Left ventricle myocardium inferior (tissue), 1 donor: ENCODE measurements at regions not wholly inside any gene's neighbourhood (a gene's known extent, or its start where the extent isn't known, plus 50 kb on each side); places are given as distances from the start of the nearest gene placed in this dataset.
"Not testable (repeated sequence)": the region's sequence is repeated elsewhere in the genome, so short reads cannot be mapped to it uniquely, and the experiment has no call there.

Experiments used
- DNase-seq: peaks from one replicate; pipeline ENCODE4 v3.0.0-alpha.2; 2020
- H3K27ac ChIP-seq: fragments of 200-600 bp; replicated peaks from 2 replicates; pipeline ENCODE4 v1.8.0; 2021
- H3K27me3 ChIP-seq: fragments of 200-600 bp; 2 replicates; pipeline ENCODE4 v1.8.0; 2021; ENCODE audit warnings: low read depth
- H3K36me3 ChIP-seq: fragments of 200-600 bp; 2 replicates; pipeline ENCODE4 v1.8.0; 2021
- H3K4me1 ChIP-seq: fragments of 200-600 bp; 2 replicates; pipeline ENCODE4 v1.8.0; 2021
- H3K4me3 ChIP-seq: fragments of 200-600 bp; 2 replicates; pipeline ENCODE4 v1.8.0; 2021; ENCODE audit warnings: mild to moderate bottlenecking, moderate library complexity
- H3K9me3 ChIP-seq: fragments of 200-600 bp; replicated peaks from 2 replicates; pipeline ENCODE4 v1.8.0; 2021
- CTCF ChIP-seq: fragments of 200-600 bp; IDR thresholded peaks from 2 replicates; pipeline ENCODE4 v1.8.0; 2021; ENCODE audit warnings: antibody characterized with exemption, mild to moderate bottlenecking, borderline replicate concordance
- intact Hi-C: fragments of 100-400 bp; cut with micrococcal nuclease; formaldehyde crosslinking; loops from one replicate; pipeline ENCODE4 v1.11.0; 2022
- donor health status: DM: no; HTN: yes; CAD: no; lungs with severe emphysema.

DNA sequence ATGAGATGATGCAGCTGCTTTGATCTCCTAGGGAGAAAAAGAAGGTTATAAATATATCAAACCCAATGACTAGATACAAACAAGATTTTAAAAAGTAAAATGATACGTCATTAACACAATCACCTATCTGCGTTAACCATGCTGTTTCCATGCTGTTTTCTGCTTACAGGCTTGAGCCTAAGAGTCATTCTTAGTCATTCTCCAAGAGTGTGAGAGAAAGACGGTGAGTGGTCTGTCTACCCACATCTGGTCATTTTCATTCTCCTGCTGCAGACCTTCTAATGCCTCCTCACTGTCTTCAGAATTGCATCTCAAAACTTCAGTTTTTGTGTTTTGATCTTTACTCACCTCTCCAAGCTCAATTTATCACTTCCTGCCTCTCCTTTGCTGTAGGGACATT lies 98.0 kb upstream of the ELMO1 start:
- H3K36me3 ChIP-seq, result no peaks in the 10 kb centered on the region
- H3K4me3 ChIP-seq, result no peak overlapping the region
- TF ChIP-seq CTCF, result no peak
- H3K9me3 ChIP-seq, result no peaks in the 10 kb centered on the region
- no peaks in the 10 kb centered on the region for H3K4me1 ChIP-seq
- intact Hi-C loops, result no loop called here
- no peaks in the 10 kb centered on the region for H3K27me3 ChIP-seq
- DNase-seq, result no peak
- H3K27ac ChIP-seq, result no peak overlapping the region

- no peak for TF ChIP-seq CTCF
- H3K36me3 ChIP-seq, result no peaks in the 10 kb centered on the region
- peaks cover 2% of the 10 kb centered on the region for H3K27me3 ChIP-seq
- intact Hi-C loops, result no loop called here
- no peak overlapping the region for H3K4me3 ChIP-seq
- no peak overlapping the region for H3K27ac ChIP-seq
- H3K9me3 ChIP-seq, result no peaks in the 10 kb centered on the region
- no peaks in the 10 kb centered on the region for H3K4me1 ChIP-seq
- DNase-seq, result no peak
These were observed 100.6 kb upstream of the ELMO1 start for GRCh38 chr7:37549076-37549931.

- Histone ChIP-seq H3K27me3 (peaks cover 8% of the 10 kb centered on the region), H3K4me1 (no peaks in the 10 kb centered on the region), H3K9me3 (no peaks in the 10 kb centered on the region), H3K36me3 (no peaks in the 10 kb centered on the region), H3K27ac (no peak overlapping the region), H3K4me3 (no peak overlapping the region)
- intact Hi-C loops, result no loop called here
- no peak for TF ChIP-seq CTCF
- no peak for DNase-seq
These were observed 101.8 kb upstream of the ELMO1 start for GRCh38 chr7:37550426-37550825.

GRCh38 chr7:37550872-37551271 lies 102.2 kb upstream of the ELMO1 start:
- DNase-seq, result no peak
- intact Hi-C loops, result no loop called here
- H3K9me3 ChIP-seq, result no peaks in the 10 kb centered on the region
- H3K4me3 ChIP-seq, result no peak overlapping the region
- no peak for TF ChIP-seq CTCF
- no peak overlapping the region for H3K27ac ChIP-seq
- no peaks in the 10 kb centered on the region for H3K36me3 ChIP-seq
- H3K27me3 ChIP-seq, result peaks cover 10% of the 10 kb centered on the region
- no peaks in the 10 kb centered on the region for H3K4me1 ChIP-seq

- H3K4me3 ChIP-seq, result no peak overlapping the region
- intact Hi-C loops, result no loop called here
- TF ChIP-seq CTCF, result no peak
- H3K9me3 ChIP-seq, result no peaks in the 10 kb centered on the region
- no peaks in the 10 kb centered on the region for H3K4me1 ChIP-seq
- no peaks in the 10 kb centered on the region for H3K36me3 ChIP-seq
- H3K27me3 ChIP-seq, result peaks cover 10% of the 10 kb centered on the region
- H3K27ac ChIP-seq, result no peak overlapping the region
- DNase-seq, result no peak
These were observed 103.4 kb upstream of the ELMO1 start for GRCh38 chr7:37552030-37552429.

GRCh38 chr7:37552439-37552838 lies 103.8 kb upstream of the ELMO1 start:
- H3K4me3 ChIP-seq, H3K36me3 ChIP-seq, DNase-seq, H3K9me3 ChIP-seq, H3K4me1 ChIP-seq, H3K27ac ChIP-seq, intact Hi-C loops, H3K27me3 ChIP-seq: not testable (repeated sequence)
